NCI-H748 (cell line): ENCODE measurements at regions not wholly inside any gene's neighbourhood (a gene's known extent, or its start where the extent isn't known, plus 50 kb on each side); places are given as distances from the start of the nearest gene placed in this dataset.

Experiments used
- DNase-seq: peaks from one replicate; lab custom pipeline; 2025; ENCODE audit not compliant: unreplicated experiment; lab: John Stamatoyannopoulos, UW

GRCh38 chr3:131151-131888 lies 65.2 kb upstream of the CHL1 start:
- peak; percentile 94 for DNase-seq

DNA sequence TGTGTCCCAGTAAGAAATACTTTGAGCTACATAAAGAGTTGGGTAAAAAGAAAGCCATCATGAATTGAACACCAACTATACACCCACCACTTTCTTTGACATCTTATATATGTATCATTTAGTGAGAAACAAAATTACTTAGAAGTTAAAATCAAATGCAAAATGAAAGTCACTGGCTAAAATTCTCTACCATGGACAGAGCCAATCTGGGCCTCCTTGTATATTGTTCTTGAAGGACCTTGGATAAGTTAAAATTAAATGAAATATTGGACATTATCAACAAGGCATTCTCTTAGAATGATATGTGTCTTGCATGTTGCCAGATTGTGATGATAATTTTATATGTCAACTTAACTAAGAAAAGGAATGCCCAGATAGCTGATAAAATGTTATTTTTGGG lies 64.2 kb upstream of the CHL1 start:
- no peak for DNase-seq

DNA sequence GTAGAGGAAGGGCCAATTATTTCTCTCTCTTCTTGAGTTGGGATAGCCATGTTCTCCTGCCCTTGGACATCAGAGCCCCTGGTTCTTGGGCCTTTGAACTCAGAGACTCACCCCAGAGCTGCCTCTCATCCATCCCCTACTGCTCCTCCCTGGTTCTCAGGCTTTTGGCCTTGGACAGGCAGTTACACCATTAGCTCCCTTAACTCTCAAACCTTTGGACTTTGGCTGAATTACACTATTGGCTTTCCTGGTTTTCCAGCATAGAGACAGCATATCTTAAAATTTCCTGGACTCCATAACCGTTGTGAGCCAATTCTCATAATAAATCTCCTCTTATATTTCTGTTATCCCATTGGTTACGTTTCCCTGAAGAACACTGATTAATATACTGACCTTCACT lies 63.7 kb upstream of the CHL1 start:
- DNase-seq, result no peak

DNA sequence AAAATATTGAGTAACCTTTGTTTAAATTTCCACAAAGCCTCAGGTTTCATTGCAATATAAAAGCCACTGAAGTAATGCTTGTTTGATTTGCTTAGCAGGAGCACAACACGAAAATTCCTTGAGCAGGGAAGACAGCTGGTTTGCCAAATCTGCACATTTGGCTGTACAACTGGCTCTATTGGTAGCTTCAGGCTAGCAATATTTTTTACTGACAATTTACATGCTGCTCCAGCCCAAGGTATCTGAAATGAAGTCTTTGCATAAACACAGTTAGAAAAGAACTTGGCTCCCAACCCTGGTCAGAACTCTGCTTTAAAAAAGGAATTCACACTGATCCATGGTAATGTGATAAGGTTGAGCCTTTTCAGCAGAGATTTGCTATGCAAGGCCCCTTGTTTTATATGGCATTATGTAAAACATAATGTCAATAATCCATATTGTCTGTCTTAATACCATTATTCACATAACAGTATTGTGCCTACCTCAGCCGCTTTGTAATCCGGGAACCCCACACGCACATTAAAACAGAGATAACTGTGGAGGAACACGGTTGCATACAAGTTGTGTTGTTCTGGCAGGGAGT lies 55.7 kb upstream of the CHL1 start:
- DNase-seq, result no peak
